SK-N-SH (cell line): ENCODE measurements at regions not wholly inside any gene's neighbourhood (a gene's known extent, or its start where the extent isn't known, plus 50 kb on each side); places are given as distances from the start of the nearest gene placed in this dataset.

Experiments
- CTCF ChIA-PET: fragments of 300-600, 350-600 bp; formaldehyde crosslinking; extraction: SDS; loops from one replicate; lab custom pipeline; 2021; lab: Yijun Ruan, JAX
- POLR2A ChIA-PET: fragments of 350-600 bp; sonication (Branson Sonifier 250); formaldehyde crosslinking; extraction: SDS; loops from one replicate; lab custom pipeline; 2020; ENCODE audit warnings: antibody characterized with exemption, inconsistent platforms; lab: Yijun Ruan, JAX
- DNase-seq: peaks from one replicate; pipeline ENCODE4 v3.0.0; 2012
- H2AFZ ChIP-seq: fragments of 200-600 bp; sonication (generic); 2 replicates; pipeline ENCODE4 v1.8.1; 2016; ENCODE audit warnings: antibody characterized with exemption, mild to moderate bottlenecking, low read depth
- H3F3A ChIP-seq: fragments of 200-600 bp; sonication (generic); replicated peaks from 2 replicates; pipeline ENCODE3; 2016; ENCODE audit warnings: antibody characterized with exemption, mild to moderate bottlenecking; ENCODE audit not compliant: insufficient read depth
- H3K27ac ChIP-seq, 2 experiments: fragments of 200-500 bp in 1 of 2; fragments of 200-600 bp in 1 of 2; sonication (Bioruptor generic) in 1 of 2; sonication (generic), shearing (Covaris generic) in 1 of 2; 2 replicates each; pipeline versions ENCODE4 v1.5.1 to v1.6.1; 2014 to 2016; ENCODE audit warnings: low read depth in 2 of 2, inconsistent platforms in 1 of 2, low read length in 1 of 2, mild to moderate bottlenecking in 1 of 2, mixed read lengths in 1 of 2
- H3K27me3 ChIP-seq: fragments of 200-600 bp; sonication (generic), shearing (Covaris generic); 2 replicates; pipeline ENCODE4 v1.6.1; 2016; ENCODE audit warnings: mixed run types; ENCODE audit not compliant: insufficient read depth
- H3K36me3 ChIP-seq, 2 experiments: fragments of 200-500 bp in 1 of 2; fragments of 200-600 bp in 1 of 2; sonication (Bioruptor generic) in 1 of 2; sonication (generic) in 1 of 2; replicated peaks in 1 of 2; 2 replicates each; pipeline versions ENCODE3 to v1.5.1; 2014 to 2016; ENCODE audit warnings: low read length in 1 of 2, mild to moderate bottlenecking in 1 of 2; ENCODE audit not compliant: insufficient read depth in 2 of 2, control insufficient read depth in 1 of 2
- H3K4me1 ChIP-seq, 2 experiments: fragments of 200-500 bp in 1 of 2; fragments of 200-600 bp in 1 of 2; sonication (Bioruptor generic) in 1 of 2; sonication (generic), shearing (Covaris generic) in 1 of 2; 2 replicates each; pipeline versions ENCODE4 v1.5.1 to v1.6.1; 2014 to 2016; ENCODE audit warnings: low read depth in 1 of 2, low read length in 1 of 2, mixed run types in 1 of 2; ENCODE audit not compliant: insufficient read depth in 2 of 2, control insufficient read depth in 1 of 2
- H3K4me2 ChIP-seq: fragments of 200-600 bp; sonication (generic), shearing (Covaris generic); 2 replicates; pipeline ENCODE4 v1.6.1; 2017; ENCODE audit warnings: mixed run types
- H3K4me3 ChIP-seq, 2 experiments: fragments of 200-500 bp in 1 of 2; fragments of 200-600 bp in 1 of 2; sonication (Bioruptor generic) in 1 of 2; sonication (generic), shearing (Covaris generic) in 1 of 2; 2 replicates each; pipeline versions ENCODE4 v1.5.1 to v1.8.1; 2014 to 2016; ENCODE audit warnings: low read depth in 2 of 2, inconsistent platforms in 1 of 2, low read length in 1 of 2, mild to moderate bottlenecking in 1 of 2, mixed read lengths in 1 of 2, moderate library complexity in 1 of 2
- H3K79me2 ChIP-seq: fragments of 200-600 bp; sonication (generic); 2 replicates; pipeline ENCODE4 v1.8.1; 2017; ENCODE audit warnings: mild to moderate bottlenecking; ENCODE audit not compliant: insufficient read depth
- H3K9ac ChIP-seq: fragments of 200-600 bp; sonication (generic); 2 replicates; pipeline ENCODE4 v1.6.1; 2017; ENCODE audit warnings: mixed run types
- H3K9me2 ChIP-seq: fragments of 200-600 bp; sonication (generic); 2 replicates; pipeline ENCODE4 v1.6.1; 2017; ENCODE audit warnings: mixed run types
- H3K9me3 ChIP-seq: fragments of 200-600 bp; sonication (generic); 2 replicates; pipeline ENCODE4 v1.6.1; 2017; ENCODE audit warnings: mixed run types, mild to moderate bottlenecking, moderate library complexity
- H4K20me1 ChIP-seq: fragments of 200-600 bp; sonication (generic); 2 replicates; pipeline ENCODE4 v1.6.1; 2017; ENCODE audit warnings: mild to moderate bottlenecking, mixed run types; ENCODE audit not compliant: insufficient read depth
- CTCF ChIP-seq: fragments of 200-600 bp; sonication (generic); IDR thresholded peaks from 2 replicates; pipeline ENCODE4 v1.6.1; 2017; ENCODE audit warnings: antibody characterized with exemption, mild to moderate bottlenecking, moderate library complexity
- EZH2phosphoT487 ChIP-seq: fragments of 200-600 bp; sonication (generic); IDR thresholded peaks from 2 replicates; pipeline ENCODE4 v1.6.1; 2017; ENCODE audit warnings: low read depth, mixed run types, mild to moderate bottlenecking, antibody characterized with exemption, moderate library complexity, borderline replicate concordance
- FOXJ3 ChIP-seq: sonication (generic); formaldehyde crosslinking; IDR thresholded peaks from 2 replicates; pipeline ENCODE4 v1.5.1; 2020; ENCODE audit warnings: mild to moderate bottlenecking, missing genetic modification reagents
- FOXM1 ChIP-seq: IDR thresholded peaks from 2 replicates; pipeline ENCODE4 v1.4.0; 2012; ENCODE audit warnings: low read depth, mild to moderate bottlenecking
- JUND ChIP-seq: IDR thresholded peaks from 2 replicates; pipeline ENCODE4 v1.4.0; 2012
- MEF2A ChIP-seq: IDR thresholded peaks from 2 replicates; pipeline ENCODE4 v1.4.0; 2012; ENCODE audit warnings: low read depth, borderline replicate concordance
- MXI1 ChIP-seq: IDR thresholded peaks from 2 replicates; pipeline ENCODE4 v1.6.1; 2012; ENCODE audit warnings: mild to moderate bottlenecking, low read depth, low read length, improper control_type of control experiment
- NFIC ChIP-seq: IDR thresholded peaks from 2 replicates; pipeline ENCODE4 v1.4.0; 2012; ENCODE audit warnings: borderline replicate concordance
- PBX3 ChIP-seq: IDR thresholded peaks from 2 replicates; pipeline ENCODE4; 2012
- RCOR1 ChIP-seq: fragments of 150-350 bp; IDR thresholded peaks from 2 replicates; pipeline ENCODE4 v1.6.1; 2017; ENCODE audit warnings: antibody characterized with exemption, low read length
- REST ChIP-seq: IDR thresholded peaks from 2 replicates; pipeline ENCODE4 v1.6.1; 2012; ENCODE audit warnings: mild to moderate bottlenecking, low read depth, low read length, moderate library complexity
- RFX5 ChIP-seq: IDR thresholded peaks from 2 replicates; pipeline ENCODE4 v1.6.1; 2012; ENCODE audit warnings: mild to moderate bottlenecking, improper control_type of control experiment, low read length
- SIN3A ChIP-seq: IDR thresholded peaks from 2 replicates; pipeline ENCODE4 v1.6.1; 2012; ENCODE audit warnings: low read depth, mild to moderate bottlenecking, low read length, moderate library complexity, borderline replicate concordance
- TAF1 ChIP-seq: IDR thresholded peaks from 2 replicates; pipeline ENCODE4 v1.6.1; 2012; ENCODE audit warnings: low read depth, mild to moderate bottlenecking, low read length, moderate library complexity, borderline replicate concordance
- TCF12 ChIP-seq: IDR thresholded peaks from 2 replicates; pipeline ENCODE4 v1.4.0; 2012
- YY1 ChIP-seq: IDR thresholded peaks from 2 replicates; pipeline ENCODE4 v1.4.0; 2012; ENCODE audit warnings: low read depth, mild to moderate bottlenecking
- WGBS: methylation state at CpG from one replicate; pipeline ENCODE4 v1.1.6; 2017; ENCODE audit warnings: low lambda C conversion rate; 5-methylcytosine and 5-hydroxymethylcytosine counted together

- Histone ChIP-seq H3K4me3 (no peak overlapping the region), H3K27ac (peak overlapping the region in 1 of 2 experiments; percentile 62; a peak in 1 of 4 replicates), H3K9me3 (no peaks in the 10 kb centered on the region), H4K20me1 (no peaks in the 10 kb centered on the region), H3K36me3 (no peaks in the 10 kb centered on the region), H3K9ac (no peak overlapping the region), H3K79me2 (no peaks in the 10 kb centered on the region), H2AFZ (no peak overlapping the region), H3K4me1 (peaks cover 0 to 27% of the 10 kb centered on the region in 2 experiments; a peak in 1 of 4 replicates), H3K27me3 (no peaks in the 10 kb centered on the region), H3F3A (no peaks in the 10 kb centered on the region), H3K9me2 (no peaks in the 10 kb centered on the region), H3K4me2 (no peak overlapping the region)
- DNase-seq = peak; percentile 48
- CTCF ChIA-PET = interaction anchor here (0.6 to 1.0 kb wide), 3 partner anchors 12 to 195 kb away, joined by 3 read pairs; no protein-coding TSS in a partner anchor
- POLR2A ChIA-PET = no interaction called here
- WGBS = 81% methylated on average over 14 of the region's 18 CpGs
- TF ChIP-seq EZH2phosphoT487 (no peak), YY1 (no peak), REST (no peak), MEF2A (no peak), RCOR1 (no peak), RFX5 (no peak), MXI1 (no peak), FOXM1 (no peak), TCF12 (no peak), TAF1 (no peak), SIN3A (no peak), CTCF (no peak), FOXJ3 (no peak), NFIC (no peak), JUND (no peak), PBX3 (no peak)
Observed at GRCh38 chr2:62293490-62294271, 97.8 kb downstream of the B3GNT2 start.
